HG02763 (cell line): ENCODE measurements at regions not wholly inside any gene's neighbourhood (a gene's known extent, or its start where the extent isn't known, plus 50 kb on each side); places are given as distances from the start of the nearest gene placed in this dataset.

ENCODE experiments used
- ATAC-seq: cut with Tn5 transposase; IDR thresholded peaks from one replicate; pipeline ENCODE4 v1.9.1; 2021; ENCODE audit warnings: mild to moderate bottlenecking, moderate library complexity; ENCODE audit not compliant: unreplicated experiment

DNA sequence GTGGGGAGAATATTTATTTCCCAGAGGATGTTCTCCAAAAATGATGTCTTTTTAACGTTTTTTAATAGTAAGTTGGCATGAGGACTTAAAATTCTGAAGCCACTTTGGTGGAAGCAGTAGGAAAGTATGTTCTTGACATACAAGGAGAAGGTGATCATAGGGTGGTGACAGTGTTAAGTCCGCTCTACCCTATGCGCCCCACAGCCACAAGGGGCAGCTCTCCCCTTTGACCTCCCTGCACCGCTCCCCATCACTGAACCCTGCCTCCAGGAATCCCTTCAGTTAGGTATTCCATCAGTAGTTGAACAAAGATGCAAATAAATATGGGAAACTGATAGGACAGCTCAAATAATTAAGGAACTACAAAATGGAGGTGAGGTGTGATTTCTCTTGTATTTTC, 111.4 kb downstream of the PLEKHG1 start:
- ATAC-seq, result no peak

DNA sequence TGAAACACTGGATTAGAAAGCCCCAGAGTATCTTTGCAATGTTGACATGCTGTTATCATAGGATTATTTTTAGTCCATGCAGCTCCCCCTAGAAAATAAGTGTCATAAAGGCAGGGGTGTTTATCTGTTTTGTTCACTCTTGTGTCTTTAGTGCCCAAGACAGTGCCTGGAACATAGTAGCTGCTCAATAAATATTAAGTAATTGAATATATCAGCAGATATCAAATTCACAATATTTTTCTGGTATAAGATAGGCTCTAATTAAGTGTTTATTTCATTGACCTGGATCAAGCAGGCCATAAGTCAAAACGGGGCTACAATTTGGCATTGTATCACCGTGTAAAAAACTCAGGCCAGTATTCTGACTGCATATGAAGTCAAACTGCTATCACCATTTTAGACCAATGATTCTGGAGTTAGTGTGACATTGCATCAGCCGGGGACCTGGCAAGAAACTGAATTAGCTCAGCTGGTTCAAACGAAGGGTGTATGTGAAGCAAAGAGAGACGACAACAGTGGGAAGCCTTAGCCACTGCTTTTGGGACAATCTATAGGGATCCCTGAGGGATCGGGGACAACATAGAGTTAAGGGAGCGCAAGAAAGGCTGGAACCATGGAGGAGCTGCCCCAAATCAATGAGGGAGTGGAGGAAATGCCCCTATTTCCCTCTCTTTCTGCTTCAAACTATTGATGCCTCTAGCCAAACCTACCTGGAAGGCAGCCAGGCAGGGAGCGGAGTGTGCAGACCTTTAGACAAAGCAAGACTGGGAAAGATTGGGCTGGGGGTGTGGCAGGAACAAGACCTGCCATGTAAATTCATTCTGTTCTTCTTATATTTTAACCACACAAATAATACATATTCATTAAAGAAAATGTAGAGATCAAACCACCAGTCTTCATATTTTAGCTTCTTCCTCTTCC, 112.2 kb downstream of the PLEKHG1 start:
- no peak for ATAC-seq

DNA sequence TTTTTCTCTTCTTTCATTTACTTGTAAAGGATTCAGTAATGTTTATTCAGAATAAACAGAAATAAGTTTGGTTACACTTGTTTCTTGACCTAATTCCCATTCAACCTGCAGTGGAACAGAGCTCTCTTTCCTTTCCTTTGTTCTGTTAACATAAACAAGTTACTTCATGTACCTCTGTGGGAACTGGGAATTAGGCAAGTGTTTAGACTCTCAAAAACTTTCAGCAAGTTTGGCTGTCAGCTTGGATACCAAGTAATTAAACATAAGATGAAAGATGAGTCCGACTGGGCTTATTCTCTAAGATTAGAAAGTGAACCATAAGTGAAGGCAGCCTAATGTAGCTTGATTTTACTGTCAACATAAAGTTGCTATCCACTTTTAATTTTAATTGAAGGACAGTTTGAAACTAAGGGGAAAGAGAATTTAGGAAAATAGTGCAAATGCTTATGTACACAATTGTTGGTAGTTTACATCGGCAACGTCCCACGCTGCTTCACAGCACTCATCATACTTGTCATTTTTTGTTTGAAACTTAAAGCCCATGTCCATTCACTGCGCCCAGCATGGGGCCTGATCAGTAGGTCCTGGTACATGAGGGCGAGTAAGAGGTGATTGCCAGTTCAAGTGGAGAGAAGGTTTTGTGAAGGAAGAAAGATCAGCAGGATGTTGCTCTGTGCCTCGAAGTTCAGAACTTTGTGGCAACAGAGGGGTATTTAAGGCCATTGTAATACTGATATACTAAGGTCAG, 113.0 kb downstream of the PLEKHG1 start:
- no peak for ATAC-seq

DNA sequence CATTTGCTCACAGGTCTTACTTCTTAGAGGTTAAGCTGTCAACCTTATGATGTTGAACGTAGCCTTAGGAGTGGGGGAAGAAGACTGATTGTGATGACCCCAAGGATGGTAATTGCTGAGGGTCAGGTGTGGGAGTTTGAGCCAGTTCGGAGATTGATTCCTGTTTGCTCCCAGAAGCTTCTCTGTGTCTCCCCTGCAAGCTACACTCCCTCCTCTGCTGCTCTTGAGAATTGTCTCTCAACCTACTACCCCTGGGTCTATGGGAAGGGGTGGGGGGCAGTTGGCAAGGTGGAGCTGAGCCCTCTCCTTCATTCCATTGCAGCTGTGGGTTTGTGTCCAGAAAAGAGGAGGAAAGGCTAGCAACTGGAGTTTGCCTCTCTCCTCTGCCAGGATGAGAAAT, 113.8 kb downstream of the PLEKHG1 start:
- no peak for ATAC-seq

DNA sequence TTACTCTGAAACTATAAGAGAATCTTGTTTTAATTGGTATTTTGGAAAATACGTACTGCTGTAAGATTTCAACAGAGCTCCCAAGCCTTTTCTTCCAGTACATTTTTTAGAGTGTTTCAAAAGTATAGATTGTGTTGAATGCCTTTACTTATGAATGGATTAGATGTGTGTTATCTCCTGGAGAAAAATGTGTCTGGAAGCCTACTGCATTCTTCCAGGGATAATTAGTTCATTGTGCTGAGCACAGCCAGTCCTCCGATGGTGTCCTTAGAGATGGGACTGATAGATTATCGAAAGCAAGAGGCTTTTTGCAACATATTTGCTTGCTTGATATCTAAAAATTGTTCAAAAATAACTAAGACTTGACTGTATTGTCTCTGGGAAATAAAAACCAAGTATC, 114.2 kb downstream of the PLEKHG1 start:
- ATAC-seq, result no peak

DNA sequence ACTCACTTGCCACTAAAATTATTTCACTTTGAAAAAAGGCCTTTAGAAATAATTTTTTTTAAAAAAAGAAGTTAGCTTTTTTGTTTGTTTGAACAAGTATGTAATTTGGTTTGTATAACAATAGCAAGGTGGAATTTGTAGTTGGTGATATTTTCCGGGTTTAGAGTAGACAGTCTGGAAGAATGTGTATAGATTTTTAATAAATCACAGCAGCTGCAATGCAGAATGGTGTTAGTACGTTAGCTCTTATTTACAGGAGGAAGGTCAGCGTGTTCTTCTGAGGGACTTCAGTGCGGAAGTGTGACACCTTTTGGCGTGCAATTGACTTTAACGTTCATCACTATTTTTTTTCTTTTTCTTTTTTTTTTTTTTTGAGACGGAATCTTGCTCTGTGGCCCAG, 115.4 kb downstream of the PLEKHG1 start:
- no peak for ATAC-seq

DNA sequence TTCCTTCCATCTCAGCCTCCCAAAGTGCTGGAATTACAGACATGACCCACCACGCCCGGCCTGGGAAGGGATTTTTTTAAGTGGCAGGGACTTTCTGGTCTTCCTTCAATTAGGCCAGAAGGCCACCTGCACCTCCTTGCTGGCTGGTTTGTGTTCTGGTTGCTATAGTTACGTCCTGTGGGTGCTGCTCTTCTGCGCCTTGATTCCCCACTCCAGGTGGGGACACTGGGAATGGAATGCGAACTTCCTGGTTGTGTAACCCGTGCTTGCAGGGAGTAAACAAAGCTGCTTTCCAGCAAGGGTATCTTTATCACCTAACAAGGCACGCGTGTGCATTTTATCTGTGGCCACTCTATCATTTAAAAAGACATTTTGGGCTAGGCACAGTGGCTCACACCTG, 117.7 kb downstream of the PLEKHG1 start:
- no peak for ATAC-seq

DNA sequence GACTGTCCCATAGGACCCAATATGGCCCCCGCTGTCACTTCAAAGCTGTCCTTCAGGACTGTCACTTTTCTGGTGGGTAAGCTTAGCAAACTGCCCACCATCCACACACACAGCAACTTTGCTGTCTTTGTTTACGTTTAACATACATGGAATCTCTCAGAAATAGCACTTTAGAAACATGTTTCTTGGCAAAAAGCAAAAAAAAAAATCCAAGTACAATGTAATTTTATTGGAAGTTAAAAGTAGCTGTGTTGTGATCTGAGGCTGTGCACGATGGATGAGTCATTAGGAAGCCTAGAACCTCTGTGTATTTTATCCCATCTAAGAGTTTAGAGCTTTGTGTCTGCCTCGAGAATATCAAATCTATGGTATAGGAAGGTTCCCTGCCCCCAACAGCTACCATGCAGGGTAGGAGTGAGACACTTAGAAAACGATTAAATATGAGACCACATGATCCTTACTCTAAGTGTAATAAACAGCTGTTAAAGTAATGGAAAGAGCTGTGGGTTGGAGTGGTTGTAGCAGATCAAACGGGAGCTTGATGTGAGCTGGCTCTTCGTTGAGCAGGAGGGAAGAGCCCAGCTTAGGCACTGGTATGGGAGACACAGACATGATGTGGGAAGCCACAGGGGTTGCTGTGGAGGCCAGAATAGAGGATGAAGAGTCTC, 119.5 kb downstream of the PLEKHG1 start:
- no peak for ATAC-seq

DNA sequence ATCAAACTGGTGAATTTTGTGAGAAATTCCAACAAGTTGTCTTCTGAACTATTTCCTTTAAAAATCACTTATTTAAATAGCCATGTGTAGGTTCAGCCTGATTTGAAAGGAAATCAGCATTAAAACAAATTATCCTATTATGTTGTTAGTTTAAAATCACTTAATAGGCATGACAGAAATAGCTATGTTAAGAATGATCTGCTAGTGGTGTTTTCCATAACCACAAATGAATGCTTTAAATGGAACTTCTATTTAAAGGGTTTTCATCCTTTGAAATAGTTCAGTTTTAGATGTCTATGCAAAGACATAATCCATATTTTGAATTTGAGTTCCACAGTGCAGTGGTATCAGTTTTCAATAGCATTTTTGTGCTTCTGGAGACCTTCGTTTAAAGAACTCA, 120.1 kb downstream of the PLEKHG1 start:
- no peak for ATAC-seq

DNA sequence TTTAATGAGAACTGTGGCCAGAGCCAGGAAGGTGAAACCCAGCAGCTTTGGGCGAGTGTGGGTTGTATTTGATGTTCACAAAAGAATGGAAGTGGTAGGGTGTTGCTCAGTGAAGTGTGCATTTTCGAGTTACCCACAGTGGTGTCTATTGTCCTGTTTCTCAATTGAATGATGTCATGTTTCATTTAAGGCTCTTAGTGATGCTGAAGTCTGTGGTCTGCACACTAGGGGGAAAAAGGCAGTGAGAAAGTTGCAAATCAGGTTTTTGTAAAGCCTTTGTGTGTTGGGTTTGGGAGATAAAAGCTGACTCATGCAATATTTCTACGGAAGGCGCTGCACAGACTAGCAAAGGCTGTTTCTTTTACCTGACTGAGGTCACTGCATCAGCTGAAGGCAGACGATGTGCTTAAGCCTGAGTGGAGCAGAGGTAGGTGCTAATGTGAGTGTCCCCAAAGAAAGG, 121.1 kb downstream of the PLEKHG1 start:
- ATAC-seq, result peak; percentile 98

DNA sequence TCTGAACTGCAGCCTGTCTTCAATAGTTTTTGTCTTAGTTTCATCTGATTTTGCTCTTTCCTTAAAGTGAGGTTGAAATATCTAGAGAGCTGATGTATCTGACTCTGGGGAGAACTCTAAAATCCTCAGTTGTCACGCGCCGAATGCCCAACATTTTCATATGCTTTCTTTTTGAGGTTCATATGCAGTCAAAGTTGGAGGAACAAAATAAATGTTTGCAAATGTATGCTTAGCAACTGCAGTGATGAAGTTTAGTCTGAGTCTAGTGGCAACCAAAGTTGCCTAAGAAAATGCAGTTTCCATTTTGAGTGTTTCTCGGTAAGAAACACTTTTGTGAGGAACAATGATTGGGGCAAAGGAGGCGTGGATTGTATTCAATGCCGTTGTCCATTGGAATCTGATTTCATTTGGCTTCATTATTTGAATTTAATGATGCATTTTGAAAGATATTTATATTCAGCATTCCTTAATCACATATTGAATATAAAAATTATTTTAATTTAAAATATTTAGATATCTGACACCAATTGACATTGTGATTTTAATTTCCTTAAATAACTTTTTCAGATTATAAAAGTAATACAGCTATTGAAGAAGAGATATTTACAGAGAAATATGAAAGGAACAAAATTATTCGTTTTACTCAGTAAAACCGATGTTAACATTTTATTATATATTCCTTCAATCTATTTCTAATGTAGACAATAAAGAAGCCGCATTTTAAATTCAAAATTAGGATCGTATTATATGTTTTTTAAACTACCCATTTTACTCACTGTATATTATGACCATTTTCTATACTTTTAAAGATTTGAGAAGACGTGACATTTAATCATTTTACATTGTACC, 122.0 kb downstream of the PLEKHG1 start:
- ATAC-seq, result no peak

DNA sequence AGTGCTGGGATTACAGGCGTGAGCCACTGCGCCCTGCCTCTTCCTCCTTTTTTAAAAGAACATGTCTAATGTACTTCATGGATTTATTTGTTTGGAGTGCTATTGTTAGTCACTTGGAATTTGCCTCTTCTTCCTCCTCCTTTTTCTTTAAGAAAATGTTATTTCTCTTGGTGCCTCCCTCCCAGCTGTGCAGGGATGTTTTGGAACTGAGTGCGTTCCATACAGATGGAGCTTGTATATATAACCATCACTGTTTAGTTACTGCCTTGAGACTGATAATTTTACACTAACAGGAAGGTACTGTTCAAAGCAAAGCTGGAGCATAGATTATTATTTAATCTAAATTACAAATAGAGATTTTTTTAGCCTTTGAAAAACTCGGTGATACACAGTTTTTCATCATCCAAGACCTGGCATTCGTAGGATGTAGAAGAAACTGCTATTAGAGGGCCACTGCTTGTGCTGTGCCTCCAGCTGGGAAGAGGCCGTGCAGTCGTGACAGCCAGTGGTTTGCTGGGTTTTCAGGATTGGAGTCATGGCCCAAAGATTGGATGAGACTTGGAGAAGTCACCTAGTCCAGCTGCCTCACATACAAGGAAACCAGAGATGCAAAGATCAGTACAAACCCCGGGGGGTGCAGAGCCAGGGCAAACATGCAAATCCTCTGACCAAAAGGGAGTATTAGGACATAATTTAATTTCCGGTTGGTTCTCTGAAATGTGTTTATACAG, 123.1 kb downstream of the PLEKHG1 start:
- no peak for ATAC-seq

DNA sequence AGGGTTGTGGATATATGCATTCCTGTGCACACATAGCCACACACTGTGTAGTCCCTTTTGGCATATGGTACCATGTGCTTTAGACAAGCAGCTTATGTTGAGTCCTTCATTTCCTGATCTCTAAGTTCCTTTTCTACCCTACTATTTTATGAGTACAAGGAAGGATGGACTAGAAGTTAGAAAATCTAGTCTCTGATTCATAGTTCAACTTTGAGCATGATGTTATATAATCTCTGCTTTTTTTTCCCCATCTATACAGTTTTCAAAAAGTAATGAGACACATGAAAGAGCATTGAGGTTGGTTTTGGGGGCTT, 123.6 kb downstream of the PLEKHG1 start:
- ATAC-seq, result no peak

DNA sequence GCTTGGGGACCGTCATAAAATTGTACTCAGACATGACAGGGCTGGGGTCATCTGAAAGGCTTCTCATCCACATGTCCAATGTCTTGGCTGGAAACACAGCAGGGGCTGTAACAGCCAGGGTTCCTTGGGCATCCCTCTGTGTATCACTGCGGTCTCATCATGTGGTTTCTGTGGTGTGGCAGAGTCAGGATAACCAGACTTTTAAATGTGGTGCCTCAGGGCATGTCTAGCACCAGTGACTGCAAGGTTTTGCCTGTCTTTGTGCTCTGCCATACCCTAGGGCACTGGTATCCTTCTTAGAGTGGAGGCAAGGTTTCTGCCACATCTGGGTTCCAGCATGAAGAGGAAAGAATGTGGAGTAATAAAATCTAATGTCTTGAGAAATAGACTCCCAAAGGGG, 124.2 kb downstream of the PLEKHG1 start:
- ATAC-seq, result no peak

DNA sequence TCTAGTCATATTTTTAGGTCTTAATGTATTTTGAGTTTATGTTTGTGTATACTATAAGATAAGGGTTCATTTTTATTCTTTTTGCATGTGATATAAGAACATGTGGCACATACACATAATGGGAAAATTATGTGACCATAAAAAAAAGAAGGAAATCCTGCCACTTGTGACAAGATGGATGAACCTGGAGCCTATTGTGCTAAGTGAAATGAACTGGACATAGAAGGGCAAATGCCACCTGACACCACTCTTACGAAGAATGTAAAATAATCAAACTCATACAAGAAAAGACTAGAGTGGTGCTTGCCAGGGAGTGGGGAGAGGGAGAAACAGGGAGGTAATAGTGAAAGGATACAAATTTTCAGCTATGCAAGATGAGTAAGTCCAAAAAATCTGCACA, 126.1 kb downstream of the PLEKHG1 start:
- ATAC-seq, result no peak

DNA sequence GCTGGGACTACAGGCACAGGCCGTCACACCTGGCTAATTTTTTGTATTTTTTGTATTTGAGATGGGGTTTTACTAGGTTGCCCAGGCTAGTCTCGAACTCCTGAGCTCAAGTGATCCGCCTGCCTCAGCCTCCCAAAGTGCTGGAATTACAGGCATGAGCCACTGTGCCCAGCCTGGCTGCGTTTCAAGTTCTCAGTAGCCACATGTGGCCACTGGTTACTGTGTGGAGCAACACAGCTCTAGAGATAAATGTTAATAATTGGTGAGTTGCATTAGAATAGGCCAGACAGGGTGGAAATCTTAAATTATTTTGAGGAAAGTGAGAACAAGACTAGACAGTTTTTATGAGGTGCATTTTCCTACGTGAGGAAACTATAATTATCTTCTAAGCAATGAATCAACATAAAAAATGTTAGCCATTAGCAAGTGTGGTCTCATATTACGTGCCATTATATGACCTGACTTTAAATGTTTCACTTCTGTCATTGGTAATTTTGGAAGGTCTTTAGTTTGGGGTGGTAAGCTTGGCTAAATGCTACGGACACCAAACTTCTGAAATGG, 129.6 kb downstream of the PLEKHG1 start:
- ATAC-seq, result no peak

DNA sequence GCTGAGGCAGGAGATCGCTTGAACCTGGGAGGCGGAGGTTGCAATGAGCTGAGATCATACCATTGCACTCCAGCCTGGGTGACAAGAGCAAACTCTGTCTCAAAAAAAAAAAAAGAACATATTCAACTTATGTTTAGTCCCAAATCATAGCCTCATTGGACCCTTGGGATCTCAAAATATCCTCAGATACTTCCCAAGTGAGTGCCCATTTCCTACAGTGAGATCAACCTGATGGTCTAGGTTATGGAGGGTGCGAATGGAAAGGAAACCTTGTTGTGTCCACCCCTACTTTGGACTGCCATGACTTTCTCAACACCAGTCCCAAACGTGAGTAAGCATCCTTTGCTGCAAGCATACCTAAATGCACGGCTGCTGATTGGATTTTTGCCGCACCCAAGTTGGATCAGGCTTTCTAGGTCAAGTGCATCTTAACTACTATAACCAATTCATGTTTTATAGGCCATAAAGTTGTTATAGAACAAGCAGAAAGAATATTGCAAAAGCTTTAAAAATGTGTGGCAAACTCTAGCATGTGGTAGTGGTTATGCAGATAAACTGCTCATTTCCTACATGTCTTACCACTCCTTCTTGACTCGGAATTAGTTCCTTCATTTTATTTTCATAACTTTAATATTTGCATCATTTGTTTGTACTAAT, 131.2 kb downstream of the PLEKHG1 start:
- no peak for ATAC-seq

DNA sequence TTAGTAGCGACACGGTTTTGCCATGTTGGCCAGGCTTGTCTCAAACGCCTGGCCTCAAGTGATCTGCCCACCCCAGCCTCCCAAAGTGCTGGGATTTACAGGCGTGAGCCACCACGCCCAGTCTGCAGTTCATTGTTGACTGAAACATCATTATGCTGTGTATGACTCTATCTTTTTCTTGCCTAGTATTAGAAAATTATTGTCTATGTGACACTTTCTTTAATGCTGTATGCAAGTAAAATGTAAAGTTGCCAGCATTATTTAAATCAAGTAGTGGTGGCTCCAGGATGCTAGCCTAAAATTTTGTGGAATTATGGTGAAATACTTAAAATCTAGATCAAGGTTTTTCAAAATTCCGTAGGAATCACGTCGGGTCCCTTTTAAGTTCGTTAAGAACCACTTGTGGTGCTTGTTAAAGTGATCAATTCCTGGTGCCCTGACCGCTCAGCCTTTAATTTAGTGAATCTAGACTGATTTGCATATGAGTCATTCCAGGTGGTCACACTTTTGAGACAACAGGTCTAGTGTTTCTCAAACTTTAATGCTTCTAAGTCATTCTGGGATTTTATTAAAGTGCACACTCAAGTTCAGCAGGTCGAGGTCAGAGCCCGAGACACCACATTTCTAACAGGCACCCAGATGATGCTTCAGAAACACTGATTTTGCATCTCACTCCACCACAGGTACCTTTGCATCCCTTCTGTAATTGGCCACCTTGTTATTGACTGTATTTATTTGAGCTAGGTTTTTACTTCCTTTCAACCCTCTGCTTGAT, 132.6 kb upstream of the MTHFD1L start:
- ATAC-seq, result no peak

DNA sequence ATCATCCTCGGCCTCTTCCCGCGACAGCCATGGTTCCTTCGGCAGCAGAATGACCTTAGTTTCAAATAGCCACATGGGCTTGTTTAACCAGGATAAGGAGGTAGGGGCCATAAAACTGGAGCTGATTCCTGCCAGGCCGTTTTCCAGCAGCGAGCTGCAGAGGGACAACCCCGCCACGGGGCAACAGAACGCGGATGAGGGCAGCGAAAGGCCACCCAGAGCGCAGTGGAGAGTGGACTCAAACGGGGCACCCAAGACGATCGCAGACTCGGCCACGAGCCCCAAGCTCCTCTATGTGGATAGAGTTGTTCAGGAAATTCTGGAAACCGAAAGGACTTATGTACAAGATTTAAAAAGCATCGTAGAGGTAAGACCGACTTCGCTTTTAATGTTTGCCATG, 131.8 kb upstream of the MTHFD1L start:
- ATAC-seq, result no peak
